ENCODE measurements at regions not wholly inside any gene's neighbourhood (a gene's known extent, or its start where the extent isn't known, plus 50 kb on each side); places are given as distances from the start of the nearest gene placed in this dataset.

DNA sequence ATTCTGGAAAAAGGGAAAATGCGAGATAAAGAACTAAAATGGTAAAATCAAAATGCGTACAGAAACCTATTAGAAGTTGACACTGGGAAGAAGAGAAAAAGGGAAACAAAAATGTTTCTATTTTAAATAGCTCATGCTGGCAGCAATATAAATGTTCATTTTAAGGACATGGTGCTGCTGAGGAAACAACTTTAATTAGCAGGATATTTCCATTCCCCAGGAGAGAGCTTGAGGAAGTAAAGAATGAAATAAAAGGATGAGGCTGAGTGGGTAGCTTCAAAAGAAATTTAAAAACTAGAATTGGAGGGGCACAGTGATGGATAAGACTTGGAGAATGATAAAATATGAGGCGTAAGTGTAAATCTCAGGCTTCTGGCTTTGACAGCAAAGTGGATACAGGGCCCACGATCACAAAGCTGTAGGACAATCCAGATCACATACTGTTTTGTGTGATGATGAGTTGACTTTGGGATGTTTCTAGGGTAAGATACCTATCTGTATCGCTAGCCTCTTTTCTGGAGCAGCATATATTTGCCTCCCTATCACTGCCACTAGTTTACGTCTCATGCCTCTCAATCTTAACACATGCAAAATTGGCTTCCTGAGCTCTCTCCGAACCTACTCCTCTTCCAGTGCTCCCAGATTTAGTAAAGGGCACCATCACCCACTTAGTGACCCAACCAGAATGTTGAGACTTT, 571.3 kb upstream of the MIR17HG start:
- Histone ChIP-seq H3K4me1 (ENCODE audit: insufficient read depth, low read length) (peaks cover 3% of the 10 kb centered on the region), H3K9me3 (ENCODE audit: control insufficient read depth, insufficient read depth, low read length) (no peaks in the 10 kb centered on the region), H3K9ac (ENCODE audit: low read depth, low read length) (no peak overlapping the region), H3K36me3 (ENCODE audit: insufficient read depth, low read length) (no peaks in the 10 kb centered on the region)

- Histone ChIP-seq H3K9me3 (ENCODE audit: control insufficient read depth, insufficient read depth, low read length) (no peaks in the 10 kb centered on the region), H3K9ac (ENCODE audit: low read depth, low read length) (no peak overlapping the region), H3K4me1 (ENCODE audit: insufficient read depth, low read length) (no peaks in the 10 kb centered on the region), H3K36me3 (ENCODE audit: insufficient read depth, low read length) (no peaks in the 10 kb centered on the region)
Measured at GRCh38 chr13:90783273-90783672, 564.2 kb upstream of the MIR17HG start.

- Histone ChIP-seq H3K36me3 (ENCODE audit: insufficient read depth, low read length) (no peaks in the 10 kb centered on the region), H3K9me3 (ENCODE audit: control insufficient read depth, insufficient read depth, low read length) (no peaks in the 10 kb centered on the region), H3K9ac (ENCODE audit: low read depth, low read length) (no peak overlapping the region), H3K4me1 (ENCODE audit: insufficient read depth, low read length) (0 out of 2 replicates have a peak, but pooled peaks cover 2% of the 10 kb centered on the region)
Measured at GRCh38 chr13:90787007-90787406, 560.5 kb upstream of the MIR17HG start.

DNA sequence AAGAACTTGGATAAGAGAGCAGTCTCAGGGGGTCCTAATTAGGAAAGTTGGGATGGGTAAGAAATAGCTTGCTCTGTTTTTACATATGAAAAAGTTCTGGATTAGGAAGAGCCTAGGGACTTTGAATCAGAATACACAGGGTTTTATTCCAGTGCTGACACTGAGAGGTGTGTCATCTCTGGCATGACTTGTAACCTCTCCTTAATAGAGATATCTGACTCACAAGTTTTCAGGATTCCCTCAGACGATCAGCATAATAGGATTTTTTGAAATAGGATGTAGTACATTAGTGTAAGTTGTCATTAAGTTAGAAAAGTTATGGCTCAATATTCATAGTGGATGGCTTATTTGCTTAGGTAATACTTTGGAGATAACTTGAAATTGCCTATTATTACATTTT, 555.2 kb upstream of the MIR17HG start:
- Histone ChIP-seq H3K9me3 (ENCODE audit: control insufficient read depth, insufficient read depth, low read length) (no peaks in the 10 kb centered on the region), H3K9ac (ENCODE audit: low read depth, low read length) (no peak overlapping the region), H3K36me3 (ENCODE audit: insufficient read depth, low read length) (no peaks in the 10 kb centered on the region), H3K4me1 (ENCODE audit: insufficient read depth, low read length) (0 out of 2 replicates have a peak, but pooled peaks cover 8% of the 10 kb centered on the region)

GRCh38 chr13:90793261-90793820, 554.1 kb upstream of the MIR17HG start:
- no peak overlapping the region for H3K9ac ChIP-seq (ENCODE audit: low read depth, low read length)
- 0 out of 2 replicates have a peak, but pooled peaks cover 8% of the 10 kb centered on the region for H3K4me1 ChIP-seq (ENCODE audit: insufficient read depth, low read length)
- no peaks in the 10 kb centered on the region for H3K36me3 ChIP-seq (ENCODE audit: insufficient read depth, low read length)
- H3K9me3 ChIP-seq (ENCODE audit: control insufficient read depth, insufficient read depth, low read length): no peaks in the 10 kb centered on the region

DNA sequence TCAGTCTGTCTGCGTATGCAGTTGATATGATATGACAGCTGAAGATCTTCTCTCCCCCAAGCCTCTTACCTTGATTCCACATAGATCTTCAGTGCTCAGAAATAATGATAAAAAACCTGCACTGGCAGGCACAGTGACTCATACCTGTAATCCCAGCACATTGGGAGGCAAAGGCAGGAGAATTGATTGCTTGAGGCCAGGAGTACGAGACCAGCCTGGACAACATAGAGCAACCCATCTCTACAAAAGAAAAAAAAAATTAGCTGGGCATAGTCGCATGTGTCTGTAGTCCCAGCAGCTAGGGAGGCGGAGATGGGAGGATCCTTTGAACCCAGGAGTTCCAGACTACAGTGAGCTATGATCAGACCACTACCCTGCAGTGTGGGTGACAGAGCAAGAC, 551.0 kb upstream of the MIR17HG start:
- Histone ChIP-seq H3K9ac (ENCODE audit: low read depth, low read length) (no peak overlapping the region), H3K4me1 (ENCODE audit: insufficient read depth, low read length) (0 out of 2 replicates have a peak, but pooled peaks cover 8% of the 10 kb centered on the region), H3K36me3 (ENCODE audit: insufficient read depth, low read length) (no peaks in the 10 kb centered on the region), H3K9me3 (ENCODE audit: control insufficient read depth, insufficient read depth, low read length) (no peaks in the 10 kb centered on the region)

- H3K4me1 ChIP-seq (ENCODE audit: insufficient read depth, low read length): 0 out of 2 replicates have a peak, but pooled peaks cover 2% of the 10 kb centered on the region
- no peaks in the 10 kb centered on the region for H3K36me3 ChIP-seq (ENCODE audit: insufficient read depth, low read length)
- no peak overlapping the region for H3K9ac ChIP-seq (ENCODE audit: low read depth, low read length)
- H3K9me3 ChIP-seq (ENCODE audit: control insufficient read depth, insufficient read depth, low read length): no peaks in the 10 kb centered on the region
Measured at GRCh38 chr13:90797335-90797734, 550.2 kb upstream of the MIR17HG start.

DNA sequence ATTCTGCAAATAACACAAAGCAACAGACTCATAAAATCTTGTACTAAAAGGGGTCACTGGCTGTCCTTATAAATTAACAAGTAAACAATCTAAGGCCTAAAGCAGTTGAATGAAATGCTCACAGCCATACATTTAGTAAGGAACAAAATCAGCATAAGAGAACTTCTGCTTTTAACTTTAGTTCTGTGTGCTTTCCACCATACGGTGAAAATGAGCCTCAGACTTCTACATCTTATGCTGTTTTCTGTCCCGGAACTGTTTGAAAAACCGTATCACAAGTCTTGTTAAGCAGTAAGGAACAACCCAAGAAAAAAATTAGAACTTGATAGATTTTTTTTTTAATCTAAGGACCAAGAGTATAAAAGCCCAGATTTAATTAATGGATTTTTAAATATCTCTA, 549.1 kb upstream of the MIR17HG start:
- H3K9ac ChIP-seq (ENCODE audit: low read depth, low read length): no peak overlapping the region
- no peaks in the 10 kb centered on the region for H3K36me3 ChIP-seq (ENCODE audit: insufficient read depth, low read length)
- no peaks in the 10 kb centered on the region for H3K9me3 ChIP-seq (ENCODE audit: control insufficient read depth, insufficient read depth, low read length)
- no peaks in the 10 kb centered on the region for H3K4me1 ChIP-seq (ENCODE audit: insufficient read depth, low read length)

- H3K36me3 ChIP-seq (ENCODE audit: insufficient read depth, low read length): no peaks in the 10 kb centered on the region; the same call in 1 of the 2 replicates
- H3K9me3 ChIP-seq (ENCODE audit: control insufficient read depth, insufficient read depth, low read length): no peaks in the 10 kb centered on the region
- no peak overlapping the region for H3K9ac ChIP-seq (ENCODE audit: low read depth, low read length)
- 0 out of 2 replicates have a peak, but pooled peaks cover 3% of the 10 kb centered on the region for H3K4me1 ChIP-seq (ENCODE audit: insufficient read depth, low read length)
Measured at GRCh38 chr13:90800082-90800746, 547.3 kb upstream of the MIR17HG start.

DNA sequence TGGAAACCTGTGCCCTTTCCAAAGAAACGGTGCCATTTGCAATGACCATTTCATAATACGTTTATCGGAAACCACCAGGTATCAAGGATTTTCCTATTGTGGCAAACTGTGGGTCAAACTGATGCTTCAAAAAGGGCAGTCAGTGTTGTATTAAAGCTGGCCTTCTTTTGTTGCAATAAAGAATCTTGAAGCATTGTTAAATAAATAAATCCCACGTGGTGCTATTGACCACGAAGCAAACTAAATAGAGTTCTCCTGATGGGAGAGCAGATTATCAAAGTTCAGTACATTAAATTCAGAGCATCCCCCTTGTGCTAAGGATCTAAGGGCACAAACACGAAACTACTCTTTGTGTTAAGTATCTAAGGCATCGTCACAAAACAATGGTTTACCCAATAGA, 545.9 kb upstream of the MIR17HG start:
- Histone ChIP-seq H3K4me1 (ENCODE audit: insufficient read depth, low read length) (0 out of 2 replicates have a peak, but pooled peaks cover 3% of the 10 kb centered on the region), H3K9me3 (ENCODE audit: control insufficient read depth, insufficient read depth, low read length) (no peaks in the 10 kb centered on the region), H3K36me3 (ENCODE audit: insufficient read depth, low read length) (no peaks in the 10 kb centered on the region; the same call in 1 of the 2 replicates), H3K9ac (ENCODE audit: low read depth, low read length) (no peak overlapping the region)

DNA sequence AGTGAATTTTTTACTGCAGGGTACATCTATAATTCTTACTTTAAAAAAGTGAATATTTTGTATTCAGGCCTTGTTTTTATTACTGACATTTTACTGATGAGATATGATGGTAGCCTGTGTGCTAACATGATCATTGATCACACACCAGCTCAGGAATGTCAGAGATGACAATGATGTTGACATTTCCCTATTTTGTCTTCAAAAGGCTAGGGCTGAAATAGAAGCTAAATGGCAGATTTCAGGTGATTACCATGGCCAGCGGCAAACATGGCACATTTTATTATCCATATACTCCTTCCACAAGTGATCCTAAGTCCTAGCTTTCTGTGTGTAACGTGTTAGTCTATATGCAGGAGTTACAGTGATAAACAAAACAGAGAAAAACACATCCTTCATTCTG, 544.3 kb upstream of the MIR17HG start:
- H3K4me1 ChIP-seq (ENCODE audit: insufficient read depth, low read length): 0 out of 2 replicates have a peak, but pooled peaks cover 3% of the 10 kb centered on the region
- no peaks in the 10 kb centered on the region for H3K9me3 ChIP-seq (ENCODE audit: control insufficient read depth, insufficient read depth, low read length)
- H3K36me3 ChIP-seq (ENCODE audit: insufficient read depth, low read length): no peaks in the 10 kb centered on the region; the same call in 1 of the 2 replicates
- H3K9ac ChIP-seq (ENCODE audit: low read depth, low read length): no peak overlapping the region

GRCh38 chr13:90806016-90806615, 541.4 kb upstream of the MIR17HG start:
- no peaks in the 10 kb centered on the region; the same call in 1 of the 2 replicates for H3K36me3 ChIP-seq (ENCODE audit: insufficient read depth, low read length)
- H3K4me1 ChIP-seq (ENCODE audit: insufficient read depth, low read length): 0 out of 2 replicates have a peak, but pooled peaks cover 3% of the 10 kb centered on the region
- H3K9ac ChIP-seq (ENCODE audit: low read depth, low read length): no peak overlapping the region
- H3K9me3 ChIP-seq (ENCODE audit: control insufficient read depth, insufficient read depth, low read length): no peaks in the 10 kb centered on the region

DNA sequence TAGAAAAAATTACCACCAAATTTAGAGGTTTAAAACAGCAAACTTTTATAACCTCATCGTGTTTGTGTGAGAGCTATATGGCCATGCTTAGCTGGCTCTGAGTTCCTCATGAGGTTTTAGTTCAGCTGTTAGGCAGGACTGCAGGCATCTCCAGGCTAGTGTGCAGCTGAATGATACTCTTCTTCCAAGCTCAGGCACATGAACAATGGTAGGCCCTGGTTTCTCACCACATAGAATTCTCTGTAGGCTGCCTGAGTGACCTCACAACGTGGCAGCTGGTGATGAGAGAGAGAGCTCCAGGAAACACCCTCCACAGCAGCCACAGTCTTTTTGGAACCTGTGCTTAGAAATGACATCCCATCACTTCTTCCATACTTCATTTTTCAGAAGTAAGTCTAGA, 540.6 kb upstream of the MIR17HG start:
- Histone ChIP-seq H3K9ac (ENCODE audit: low read depth, low read length) (no peak overlapping the region), H3K9me3 (ENCODE audit: control insufficient read depth, insufficient read depth, low read length) (no peaks in the 10 kb centered on the region), H3K4me1 (ENCODE audit: insufficient read depth, low read length) (0 out of 2 replicates have a peak, but pooled peaks cover 3% of the 10 kb centered on the region), H3K36me3 (ENCODE audit: insufficient read depth, low read length) (no peaks in the 10 kb centered on the region; the same call in 1 of the 2 replicates)

- H3K36me3 ChIP-seq (ENCODE audit: insufficient read depth, low read length): no peaks in the 10 kb centered on the region; the same call in 1 of the 2 replicates
Measured at GRCh38 chr13:90808838-90809237, 538.6 kb upstream of the MIR17HG start.

More at GRCh38 chr13:90808838-90809237, 538.6 kb upstream of the MIR17HG start:
- Histone ChIP-seq H3K9ac (ENCODE audit: low read depth, low read length) (no peak overlapping the region), H3K4me1 (ENCODE audit: insufficient read depth, low read length) (0 out of 2 replicates have a peak, but pooled peaks cover 3% of the 10 kb centered on the region), H3K9me3 (ENCODE audit: control insufficient read depth, insufficient read depth, low read length) (no peaks in the 10 kb centered on the region)

All from ES-I3 (cell line).